ENCODE measurements at regions not wholly inside any gene's neighbourhood (a gene's known extent, or its start where the extent isn't known, plus 50 kb on each side); places are given as distances from the start of the nearest gene placed in this dataset.
"Not testable (repeated sequence)": the region's sequence is repeated elsewhere in the genome, so short reads cannot be mapped to it uniquely, and the experiment has no call there.

DNA sequence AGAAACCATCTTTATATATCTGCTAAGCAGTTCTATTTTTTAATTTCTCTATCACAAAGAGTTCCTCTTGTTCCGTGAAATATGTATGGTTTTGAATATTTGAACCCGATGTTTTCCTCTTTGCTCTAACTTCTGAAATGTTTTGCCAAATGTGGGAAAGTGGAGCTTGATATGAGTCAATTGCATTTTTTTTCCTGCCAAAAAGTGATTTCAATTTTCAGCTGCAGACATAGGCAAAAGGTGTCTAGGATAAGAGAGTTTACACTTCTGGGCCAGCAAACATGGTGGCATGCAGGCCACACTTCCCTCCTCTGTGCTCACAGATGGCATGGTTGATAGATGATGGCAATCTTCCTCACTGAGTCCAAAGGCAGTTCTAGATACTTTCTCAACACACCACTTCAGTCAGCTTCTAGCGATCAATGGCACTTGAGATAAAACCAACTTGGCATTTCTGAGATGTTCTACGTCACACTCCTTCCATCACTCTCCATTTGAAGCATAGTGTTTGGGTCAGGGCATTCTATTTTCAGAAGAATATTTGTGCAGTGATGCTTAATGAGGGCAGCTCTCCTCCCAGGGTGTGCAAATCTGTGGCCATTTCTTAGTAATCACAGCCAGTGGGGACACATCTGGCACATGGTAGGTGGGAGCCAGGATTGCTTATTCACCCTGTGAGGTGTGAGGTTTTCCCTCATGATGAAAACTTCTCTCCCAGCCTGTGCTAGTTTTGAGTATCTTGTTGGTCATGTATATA lies 54.4 kb upstream of the SCAF4 start:
- H3K9me3 Mint-ChIP-seq (ENCODE audit: unreplicated experiment), result no peaks in the 10 kb centered on the region
- H3K36me3 Mint-ChIP-seq (ENCODE audit: low read depth, unreplicated experiment), result no peaks in the 10 kb centered on the region
- no peak overlapping the region for H3K4me3 Mint-ChIP-seq (ENCODE audit: unreplicated experiment)
- no peak overlapping the region for H3K27ac Mint-ChIP-seq (ENCODE audit: unreplicated experiment)
- peaks cover 2% of the 10 kb centered on the region for H3K27me3 Mint-ChIP-seq (ENCODE audit: unreplicated experiment)
- H3K4me1 Mint-ChIP-seq (ENCODE audit: unreplicated experiment), result no peaks in the 10 kb centered on the region
- TF ChIP-seq, protein P1, sequence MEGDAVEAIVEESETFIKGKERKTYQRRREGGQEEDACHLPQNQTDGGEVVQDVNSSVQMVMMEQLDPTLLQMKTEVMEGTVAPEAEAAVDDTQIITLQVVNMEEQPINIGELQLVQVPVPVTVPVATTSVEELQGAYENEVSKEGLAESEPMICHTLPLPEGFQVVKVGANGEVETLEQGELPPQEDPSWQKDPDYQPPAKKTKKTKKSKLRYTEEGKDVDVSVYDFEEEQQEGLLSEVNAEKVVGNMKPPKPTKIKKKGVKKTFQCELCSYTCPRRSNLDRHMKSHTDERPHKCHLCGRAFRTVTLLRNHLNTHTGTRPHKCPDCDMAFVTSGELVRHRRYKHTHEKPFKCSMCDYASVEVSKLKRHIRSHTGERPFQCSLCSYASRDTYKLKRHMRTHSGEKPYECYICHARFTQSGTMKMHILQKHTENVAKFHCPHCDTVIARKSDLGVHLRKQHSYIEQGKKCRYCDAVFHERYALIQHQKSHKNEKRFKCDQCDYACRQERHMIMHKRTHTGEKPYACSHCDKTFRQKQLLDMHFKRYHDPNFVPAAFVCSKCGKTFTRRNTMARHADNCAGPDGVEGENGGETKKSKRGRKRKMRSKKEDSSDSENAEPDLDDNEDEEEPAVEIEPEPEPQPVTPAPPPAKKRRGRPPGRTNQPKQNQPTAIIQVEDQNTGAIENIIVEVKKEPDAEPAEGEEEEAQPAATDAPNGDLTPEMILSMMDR (IDR thresholded peaks at IDR 0.05; ENCODE audit: unreplicated experiment), result peak; percentile 6
- DNase-seq (ENCODE audit: low spot score), result no peak

DNA sequence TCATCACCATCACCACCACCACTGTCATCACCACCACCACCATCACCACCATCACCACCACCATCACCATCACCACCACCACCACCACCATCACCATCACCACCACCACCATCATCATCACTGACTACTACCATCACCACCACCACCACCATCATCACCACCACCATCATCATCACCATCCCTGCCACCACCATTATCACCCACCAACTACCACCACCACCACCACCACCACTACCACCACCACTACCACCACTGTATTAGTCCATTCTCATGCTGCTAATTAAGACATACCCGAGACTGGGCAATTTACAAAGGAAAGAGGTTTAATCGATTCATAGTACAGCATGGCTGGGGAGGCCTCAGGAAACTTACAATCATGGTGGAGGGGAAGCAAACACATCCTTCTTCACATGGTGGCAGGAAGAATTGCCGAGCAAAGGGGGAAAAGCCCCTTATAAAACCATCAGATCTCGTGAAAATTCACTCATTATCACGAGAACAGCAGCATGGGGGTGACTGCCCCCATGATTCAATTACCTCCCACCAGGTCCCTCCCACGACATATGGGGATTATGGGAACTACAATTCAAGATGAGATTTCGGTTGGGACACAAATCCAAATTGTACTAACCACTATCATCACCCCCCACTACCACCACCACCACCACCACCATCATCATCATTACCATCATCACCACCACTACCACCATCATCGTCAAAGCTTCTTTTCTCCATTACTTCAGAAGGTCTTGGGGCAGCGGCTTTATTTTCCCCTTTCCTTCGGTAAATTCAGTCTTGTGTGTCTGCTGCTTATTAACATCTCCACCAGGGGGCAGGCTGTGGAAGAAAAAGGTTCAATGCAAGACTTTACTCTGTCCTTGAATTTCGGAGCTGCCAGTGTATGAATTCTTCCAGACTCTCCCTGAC lies 53.6 kb upstream of the SCAF4 start:
- H3K4me3 Mint-ChIP-seq (ENCODE audit: unreplicated experiment); H3K9me3 Mint-ChIP-seq (ENCODE audit: unreplicated experiment); H3K27me3 Mint-ChIP-seq (ENCODE audit: unreplicated experiment); H3K36me3 Mint-ChIP-seq (ENCODE audit: low read depth, unreplicated experiment); H3K4me1 Mint-ChIP-seq (ENCODE audit: unreplicated experiment); H3K27ac Mint-ChIP-seq (ENCODE audit: unreplicated experiment): not testable (repeated sequence)
- TF ChIP-seq, protein P1 (IDR thresholded peaks at IDR 0.05; ENCODE audit: unreplicated experiment), result peak; percentile 88
- peak; percentile 78 for DNase-seq (ENCODE audit: low spot score)

DNA sequence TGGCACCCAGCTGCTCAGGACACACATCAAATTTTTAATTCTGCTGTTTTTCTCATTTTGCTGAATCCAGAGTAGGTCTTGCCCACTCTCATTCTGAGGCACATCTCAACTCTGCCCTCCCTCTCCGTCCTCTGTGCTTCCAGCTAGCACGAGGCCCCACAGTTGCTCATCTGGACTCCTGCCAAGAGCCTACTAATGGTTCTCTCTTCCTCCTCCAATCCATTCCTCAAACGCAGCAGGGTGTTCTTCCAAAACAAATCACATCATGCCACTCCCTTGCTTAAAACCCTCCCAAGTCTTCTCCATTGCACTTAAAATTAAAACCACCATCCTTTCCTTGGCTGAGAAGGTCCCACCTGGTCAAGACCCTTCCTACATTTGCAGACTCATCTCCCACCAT lies 49.8 kb upstream of the SCAF4 start:
- Mint-ChIP-seq H3K4me3 (ENCODE audit: unreplicated experiment) (no peak overlapping the region), H3K9me3 (ENCODE audit: unreplicated experiment) (no peaks in the 10 kb centered on the region), H3K4me1 (ENCODE audit: unreplicated experiment) (no peaks in the 10 kb centered on the region), H3K27me3 (ENCODE audit: unreplicated experiment) (peaks cover 2% of the 10 kb centered on the region), H3K27ac (ENCODE audit: unreplicated experiment) (no peak overlapping the region), H3K36me3 (ENCODE audit: low read depth, unreplicated experiment) (no peaks in the 10 kb centered on the region)
- no peak for DNase-seq (ENCODE audit: low spot score)
- TF ChIP-seq, protein P1 (IDR thresholded peaks at IDR 0.05; ENCODE audit: unreplicated experiment), result no peak
